ENCODE measurements at regions not wholly inside any gene's neighbourhood (a gene's known extent, or its start where the extent isn't known, plus 50 kb on each side); places are given as distances from the start of the nearest gene placed in this dataset.

DNA sequence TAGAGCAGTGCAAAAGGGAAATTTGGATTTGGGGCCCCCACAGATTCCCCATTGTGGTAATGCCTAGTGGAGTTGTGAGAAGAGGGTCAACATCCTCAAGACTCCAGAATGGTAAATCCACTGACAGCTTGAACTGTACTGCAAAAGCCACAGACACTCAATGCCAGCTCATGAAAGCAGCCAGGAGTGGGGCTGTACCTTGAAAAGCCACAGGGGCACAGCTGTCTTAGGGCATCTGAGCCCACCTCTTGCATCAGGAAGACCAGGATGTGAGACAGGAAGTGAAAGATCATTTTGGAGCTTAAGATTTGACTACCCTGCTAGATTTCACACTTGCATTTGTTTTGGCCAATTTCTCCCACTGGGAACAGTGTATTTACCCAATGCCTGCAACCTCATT is 1548.9 kb upstream of the PCDH20 start:
- DNase-seq = no peak

DNA sequence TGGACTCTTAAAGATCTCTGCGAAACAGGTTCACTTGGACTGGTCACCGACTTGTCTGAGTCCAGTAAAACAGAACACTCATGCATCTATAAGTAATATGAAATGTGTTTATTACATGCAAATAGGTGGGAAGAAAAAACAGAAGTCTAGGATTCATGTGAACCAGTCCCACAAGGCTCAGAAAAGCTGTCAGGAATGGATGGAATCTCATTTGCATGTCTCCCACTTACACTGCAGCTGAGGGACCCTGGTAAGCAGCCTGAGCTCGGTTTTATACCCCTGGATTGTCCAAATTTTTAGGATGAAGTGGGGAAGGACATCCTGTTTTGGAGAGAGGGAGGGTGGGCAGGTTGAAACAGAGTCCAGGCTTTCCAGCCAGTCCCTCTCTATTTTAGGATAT is 1545.1 kb upstream of the PCDH20 start:
- no peak for DNase-seq

DNA sequence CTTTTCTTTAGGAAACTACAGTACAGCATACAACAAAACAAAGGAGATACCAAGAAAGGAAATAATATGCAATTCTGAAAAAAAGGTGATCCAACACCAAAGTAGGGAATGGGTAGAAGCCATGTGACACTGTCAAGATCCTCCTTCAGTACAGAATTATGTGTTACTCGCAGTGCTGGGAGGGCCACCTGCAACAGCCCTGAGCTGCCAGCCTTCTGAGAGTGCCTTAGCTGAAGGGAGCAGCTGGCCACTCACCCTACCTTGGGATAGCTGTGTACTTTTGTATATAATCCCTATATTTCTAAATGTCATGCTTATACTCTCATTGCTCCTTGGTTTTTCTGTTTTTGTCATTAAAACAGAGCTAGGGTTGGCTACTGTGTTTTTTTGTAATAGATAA is 1518.2 kb upstream of the PCDH20 start:
- DNase-seq = no peak

DNA sequence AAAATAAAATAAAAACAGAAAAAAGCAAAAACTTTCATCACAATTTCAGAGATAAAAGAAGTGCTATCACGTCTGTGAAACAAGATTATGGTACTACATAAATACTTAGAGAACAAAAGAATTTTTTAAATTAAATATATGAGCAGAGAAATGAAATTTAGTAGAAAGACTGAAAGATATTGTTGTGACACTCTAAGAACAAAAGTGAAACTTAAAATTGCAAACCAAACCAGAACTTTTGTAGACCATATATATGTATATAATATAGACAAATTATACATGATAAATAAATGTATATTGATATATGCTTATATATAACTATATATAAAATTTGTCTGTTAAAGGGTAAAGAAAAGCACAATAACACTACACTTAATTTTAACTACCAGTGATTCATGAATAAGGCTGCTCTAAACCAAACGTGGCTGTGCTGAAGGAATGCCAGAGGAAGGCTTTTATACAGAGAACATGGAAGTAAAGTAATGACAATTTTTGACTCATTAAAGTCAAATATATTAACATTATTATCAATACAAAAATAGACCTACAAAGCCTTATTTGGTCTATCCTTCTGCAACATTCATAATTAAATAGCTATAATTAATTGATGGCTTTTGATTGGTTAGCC is 1516.7 kb upstream of the PCDH20 start:
- DNase-seq = no peak

DNA sequence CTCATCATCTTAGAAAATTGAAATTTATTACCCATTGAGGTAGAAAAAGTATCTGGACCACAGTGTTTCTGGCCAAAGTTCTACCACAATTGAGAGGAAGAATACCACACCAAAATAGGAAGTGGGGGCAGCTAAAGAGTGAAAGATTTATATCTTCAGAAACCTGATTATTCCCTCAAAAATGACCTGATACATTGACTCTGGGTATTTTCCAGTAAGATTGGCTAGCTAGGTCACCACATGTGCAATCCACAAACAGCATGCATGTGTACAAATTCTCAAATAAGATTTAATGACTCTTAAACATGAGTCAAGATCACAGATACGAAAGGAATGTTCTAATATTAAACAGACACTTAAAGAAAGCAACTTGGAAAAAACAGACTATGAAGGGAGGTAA is 1516.2 kb upstream of the PCDH20 start:
- DNase-seq = no peak

DNA sequence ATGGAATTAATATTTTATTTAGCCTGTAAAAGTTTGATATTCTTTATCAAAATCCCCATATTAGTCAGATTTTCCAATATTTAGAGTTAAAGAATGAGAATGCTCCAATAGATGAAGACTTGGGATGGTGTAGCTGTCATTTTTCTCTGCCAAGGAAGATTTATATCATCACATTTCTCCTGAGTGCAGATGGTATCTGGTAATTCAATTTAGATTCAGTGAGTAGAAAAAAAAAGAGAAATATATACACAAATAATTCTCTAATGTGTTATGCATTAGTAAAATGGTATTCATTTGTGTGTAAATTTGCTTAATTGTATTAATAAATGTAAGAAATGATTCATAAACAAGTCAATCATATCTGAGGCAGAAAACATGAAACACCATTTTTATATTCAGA is 1508.7 kb upstream of the PCDH20 start:
- no peak for DNase-seq

DNA sequence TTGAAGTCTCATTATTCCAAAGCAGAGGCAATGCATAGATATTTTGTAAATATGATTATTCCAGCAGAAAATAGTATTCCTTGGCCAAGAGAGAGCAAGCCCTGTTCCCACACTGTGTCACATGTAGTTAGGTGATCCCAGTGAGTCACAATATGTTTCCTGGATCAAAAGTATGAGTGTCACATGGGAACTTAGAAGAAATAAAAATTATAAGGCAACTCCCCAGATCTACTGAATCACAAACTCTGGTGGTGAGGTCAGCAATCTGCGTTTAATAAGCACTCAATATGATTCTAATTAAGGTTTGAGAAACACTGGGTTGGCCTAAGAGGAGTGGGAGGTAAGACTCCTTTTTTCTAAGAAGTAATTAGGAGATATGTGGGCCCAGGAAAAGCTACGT is 1504.5 kb upstream of the PCDH20 start:
- no peak for DNase-seq

DNA sequence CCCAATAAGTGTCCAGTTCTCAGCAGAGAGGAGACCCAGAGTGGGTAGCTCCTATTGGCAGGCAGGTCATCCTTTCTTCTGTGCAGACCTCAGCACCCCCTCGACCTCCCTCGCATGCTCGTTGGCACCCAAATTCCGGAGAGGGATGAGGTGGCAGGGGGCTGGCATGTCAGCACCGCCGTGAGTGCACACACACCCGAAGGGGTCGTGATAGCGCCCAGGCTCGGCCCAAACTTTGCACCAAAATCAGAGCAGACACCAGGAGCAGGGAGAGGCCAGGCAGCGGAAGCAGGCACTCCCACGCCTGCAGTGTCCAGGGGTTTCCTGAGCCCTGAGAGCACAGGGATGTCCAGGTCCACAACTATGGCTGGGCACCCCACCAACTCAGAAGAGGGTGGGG is 1503.8 kb upstream of the PCDH20 start:
- DNase-seq = no peak

DNA sequence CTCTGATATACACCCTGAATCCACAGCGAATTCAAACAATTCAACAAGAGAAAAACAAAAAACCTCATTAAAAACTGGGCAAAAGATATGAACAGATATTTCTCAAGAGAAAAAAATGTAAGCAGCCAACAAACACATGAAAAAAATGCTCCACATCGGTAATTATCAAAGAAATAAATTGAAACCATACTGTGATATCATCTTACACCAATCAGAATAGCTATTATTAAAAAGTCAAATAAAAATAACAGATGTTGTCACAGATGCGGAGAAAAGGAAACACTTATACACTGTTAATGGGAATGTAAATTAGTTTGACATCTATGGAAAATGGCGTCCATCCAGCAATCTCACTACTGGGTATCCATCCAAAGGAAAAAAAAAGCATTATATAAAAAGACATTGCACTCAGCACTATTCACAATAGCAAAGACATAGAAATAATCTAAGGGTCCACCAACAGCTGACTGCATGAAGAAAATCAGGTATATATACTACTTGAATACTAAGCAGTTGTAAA is 1495.0 kb upstream of the PCDH20 start:
- no peak for DNase-seq

DNA sequence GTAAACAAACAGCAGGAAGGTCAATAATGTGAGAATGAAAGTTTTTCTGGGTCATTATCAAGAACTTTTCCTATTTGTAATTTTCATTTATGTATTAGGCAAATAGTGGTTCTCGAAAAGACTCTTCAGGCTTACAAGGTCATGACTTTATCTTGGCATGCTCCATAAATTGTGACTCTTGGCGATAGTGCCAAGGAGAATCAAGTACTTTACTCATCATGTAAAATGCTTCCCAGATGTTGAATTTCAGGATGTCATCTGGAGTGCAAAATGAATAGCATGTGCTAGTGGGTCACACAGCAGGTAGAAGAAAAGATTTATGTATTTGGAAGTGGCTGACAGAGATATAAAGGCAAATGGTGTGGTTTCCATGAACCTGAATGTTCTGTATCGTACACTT is 1492.7 kb upstream of the PCDH20 start:
- DNase-seq = no peak

DNA sequence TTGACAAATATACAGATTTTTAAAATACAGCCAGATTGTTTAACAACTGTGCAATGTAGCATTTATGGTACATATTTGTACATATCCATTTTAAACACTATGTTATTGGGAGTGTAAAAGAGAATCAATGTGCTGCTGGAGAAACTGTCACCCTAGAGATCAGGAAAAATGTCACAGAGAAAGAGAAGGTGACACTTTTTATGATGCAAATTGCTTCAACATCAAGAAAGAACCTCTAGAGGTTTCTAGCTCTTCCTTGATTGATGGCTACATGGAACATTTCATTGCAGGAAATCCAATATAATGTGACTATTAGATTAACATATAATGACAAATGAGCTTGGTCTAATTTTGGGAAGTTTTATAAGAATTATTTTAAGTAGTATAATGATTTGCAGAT is 1491.2 kb upstream of the PCDH20 start:
- DNase-seq = no peak

DNA sequence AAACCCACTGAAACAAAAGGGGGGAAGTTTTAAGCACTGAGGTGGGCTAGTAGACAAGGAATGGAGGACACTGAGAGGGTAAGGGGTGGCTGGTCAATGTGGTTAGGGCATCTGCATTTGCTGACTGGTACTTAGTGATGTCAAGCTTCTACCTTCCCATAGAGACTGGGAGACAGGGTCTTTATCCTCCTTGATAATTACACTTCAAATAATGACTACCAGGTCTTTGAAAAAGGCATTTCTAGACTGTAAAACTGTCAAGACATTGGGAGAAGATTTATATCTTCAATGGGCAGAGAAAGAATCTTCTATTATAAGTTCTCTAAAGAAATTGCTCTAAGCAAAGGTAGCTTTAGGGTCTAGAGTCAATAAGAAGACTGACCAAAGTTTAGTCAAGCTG is 1490.8 kb upstream of the PCDH20 start:
- DNase-seq = no peak

DNA sequence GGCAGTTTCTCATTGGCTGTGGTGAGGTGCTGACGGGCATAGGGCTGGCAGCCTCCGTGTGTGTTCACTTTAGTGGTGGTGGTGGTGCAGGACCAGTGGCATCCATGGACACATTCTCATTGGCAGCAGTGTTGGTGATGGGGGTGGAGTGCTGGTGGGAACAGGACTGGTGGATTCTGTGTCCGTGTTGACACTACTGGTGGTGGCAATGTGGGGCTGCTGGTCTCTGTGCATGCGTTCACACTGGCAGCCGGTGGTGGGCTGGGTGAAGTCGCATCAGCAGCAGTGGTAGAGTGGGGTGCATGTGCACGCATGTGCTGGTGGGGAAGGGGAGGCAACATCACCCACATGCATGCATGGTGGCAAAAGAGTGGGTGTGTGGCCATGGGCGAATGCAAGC is 1471.4 kb upstream of the PCDH20 start:
- DNase-seq = no peak

DNA sequence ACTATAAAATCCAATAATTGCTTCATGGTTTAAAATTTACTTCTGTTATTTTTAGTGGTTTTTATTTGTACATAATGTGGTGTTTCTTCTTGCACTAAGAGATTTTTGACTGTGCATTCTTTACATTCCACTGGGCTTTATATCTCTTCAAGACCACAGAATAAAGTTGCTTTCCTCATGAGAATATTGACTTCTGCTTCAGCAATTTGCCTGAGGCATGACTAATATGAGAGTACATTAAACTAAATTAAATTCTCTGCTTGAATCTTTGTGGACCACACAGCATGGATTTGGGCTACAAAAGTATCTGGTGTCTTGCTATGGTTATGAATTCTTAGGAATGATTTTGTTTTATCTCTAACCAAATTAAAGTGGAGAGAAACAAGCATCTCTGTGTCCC is 1463.4 kb upstream of the PCDH20 start:
- no peak for DNase-seq

DNA sequence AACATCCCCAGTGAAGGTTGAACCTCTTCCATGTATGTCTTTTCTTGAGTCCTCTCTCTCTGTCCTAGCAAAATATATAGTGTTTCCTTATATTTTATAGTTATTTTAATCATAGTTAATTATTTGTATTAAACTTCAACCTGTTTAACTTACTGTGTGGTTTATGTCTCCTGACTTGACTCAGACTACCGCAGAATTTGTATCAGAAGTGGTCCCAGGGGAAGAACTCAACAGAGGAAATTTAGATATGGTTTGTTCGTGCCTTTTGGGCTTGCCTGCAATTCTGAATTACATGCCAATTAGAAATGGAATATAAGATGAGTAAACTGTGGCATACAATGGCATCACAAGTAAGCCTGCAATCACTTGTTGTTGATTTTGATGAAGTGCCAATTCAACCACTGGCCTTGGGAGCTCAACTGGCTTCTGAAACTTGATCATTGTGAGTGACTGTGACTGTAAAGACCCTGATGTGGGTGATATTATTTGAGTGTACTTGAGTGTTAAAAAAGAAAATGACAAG is 1459.5 kb upstream of the PCDH20 start:
- no peak for DNase-seq

DNA sequence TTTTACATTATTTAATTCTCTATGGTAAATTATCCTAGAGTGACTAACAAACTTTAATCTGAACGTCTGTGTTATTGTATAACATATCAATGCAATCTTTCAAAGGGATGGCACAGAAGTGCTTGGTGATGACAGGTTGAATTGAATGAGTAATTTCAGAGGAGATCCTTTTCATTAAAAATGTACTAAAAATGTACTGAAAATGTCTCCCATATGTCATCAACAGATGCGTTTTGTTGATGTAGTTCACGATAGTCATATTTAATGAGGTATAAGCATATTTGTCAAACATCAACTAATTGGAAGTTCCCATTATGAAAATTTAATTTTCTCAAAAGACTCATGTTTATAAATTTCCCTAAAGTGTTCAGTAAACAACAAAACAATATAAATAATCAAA is 1434.7 kb upstream of the PCDH20 start:
- no peak for DNase-seq

DNA sequence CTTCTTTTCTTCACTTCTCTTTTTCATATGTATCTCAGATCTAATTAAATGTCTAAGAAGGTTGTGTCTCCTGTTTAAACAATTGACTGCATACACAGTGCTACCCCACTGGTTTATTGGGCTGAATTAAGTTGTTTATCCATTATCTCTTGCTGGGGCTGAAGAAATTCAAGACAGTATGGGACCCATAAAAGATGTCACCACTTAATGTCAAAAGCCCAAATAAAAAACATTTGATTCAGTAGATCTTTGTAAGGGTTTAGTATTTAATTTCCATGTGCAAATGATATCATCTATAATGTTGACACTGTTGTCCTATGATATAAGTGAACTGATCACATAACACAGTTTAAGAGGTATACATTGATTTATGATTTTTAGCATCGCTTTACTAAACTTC is 1431.9 kb upstream of the PCDH20 start:
- DNase-seq = no peak

DNA sequence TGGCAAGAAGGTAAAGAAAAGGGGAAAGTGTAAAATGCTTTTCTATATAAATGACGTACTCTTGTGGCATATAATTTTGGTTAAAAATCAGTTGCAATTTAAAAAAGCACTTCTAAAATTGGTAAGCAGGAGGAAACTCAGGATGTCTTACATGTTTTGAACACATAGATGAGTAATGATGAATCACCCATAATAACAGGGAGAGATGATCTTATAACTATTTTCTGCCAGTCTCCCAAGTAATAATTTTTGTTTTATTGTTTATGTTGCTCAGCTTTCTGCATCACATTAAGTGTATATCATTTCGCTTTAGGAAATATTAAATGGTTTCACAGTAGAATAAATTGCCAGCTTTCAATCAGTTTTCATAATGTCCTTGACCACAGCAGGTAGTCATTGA is 1430.7 kb upstream of the PCDH20 start:
- no peak for DNase-seq

DNA sequence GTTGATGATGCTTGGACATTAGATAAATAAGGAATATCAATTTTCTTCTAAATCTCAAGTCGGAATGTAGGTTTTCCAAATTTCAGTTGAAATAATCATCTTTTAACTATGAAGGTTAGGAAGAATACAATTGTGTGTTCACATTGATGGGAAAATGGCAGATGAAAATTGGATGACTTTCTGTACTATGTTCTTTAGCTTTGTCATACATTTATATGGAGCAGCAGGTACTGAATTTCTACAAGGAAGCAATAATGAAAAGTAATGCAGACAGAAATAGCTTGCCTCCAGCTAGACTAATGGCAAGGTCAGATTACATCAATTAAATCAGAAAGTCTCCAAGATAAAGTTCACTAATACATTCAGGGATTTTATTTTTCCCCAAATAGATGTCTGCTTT is 1423.7 kb upstream of the PCDH20 start:
- no peak for DNase-seq

DNA sequence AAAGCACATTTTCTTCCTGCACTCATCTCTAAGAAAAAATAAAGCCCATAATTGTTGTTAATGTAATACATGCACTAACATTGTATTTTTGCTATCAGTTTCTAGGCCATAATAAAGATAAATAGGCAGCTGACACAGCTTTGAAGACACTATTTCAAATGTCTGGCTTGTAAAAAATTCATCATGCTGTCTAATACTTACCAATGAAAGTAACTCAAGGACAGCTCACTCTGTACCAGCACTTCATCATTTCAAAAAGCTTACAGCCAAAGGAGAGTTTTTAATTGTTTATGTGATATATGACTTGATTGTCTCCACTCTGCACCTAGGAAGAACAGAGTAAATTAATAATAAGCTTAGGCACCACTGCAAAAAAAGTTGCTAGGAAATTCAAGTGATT is 1423.3 kb upstream of the PCDH20 start:
- no peak for DNase-seq

DNA sequence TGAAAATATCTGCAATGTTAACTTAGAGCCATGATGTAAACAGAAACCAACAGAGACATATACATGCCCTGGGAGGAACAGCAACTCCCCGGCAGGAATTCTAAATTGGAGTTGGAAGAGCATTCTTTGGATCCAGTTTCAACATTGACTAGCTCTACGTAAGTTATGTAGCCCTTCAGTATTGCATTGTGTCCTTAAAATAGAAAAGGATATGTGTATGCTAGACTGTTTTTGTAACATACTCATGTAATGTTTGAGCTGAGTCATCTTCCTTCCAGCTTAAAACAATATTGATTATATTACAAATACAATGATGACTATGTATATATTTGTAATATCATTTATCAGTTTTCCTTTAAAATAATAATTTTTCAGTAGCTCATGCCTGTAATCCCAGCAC is 1422.2 kb upstream of the PCDH20 start:
- DNase-seq = no peak

DNA sequence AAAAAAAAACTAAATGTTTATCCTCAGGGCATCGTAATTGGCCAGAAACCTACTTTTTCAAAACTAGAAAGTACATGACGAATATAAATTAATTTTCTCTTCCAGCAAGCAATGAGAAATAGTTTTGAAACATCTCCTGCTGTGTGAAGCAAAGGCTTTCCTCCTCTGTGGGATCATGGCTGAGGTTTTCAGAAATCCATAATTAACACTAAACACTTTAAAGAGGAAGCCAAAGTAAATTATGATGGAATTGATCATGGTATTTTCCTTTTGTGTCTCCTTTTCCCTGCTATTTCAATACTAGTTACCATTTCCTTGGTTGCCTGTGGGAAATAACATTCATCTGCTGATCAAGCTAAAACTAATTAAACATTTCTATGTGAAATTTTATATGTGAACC is 1413.8 kb upstream of the PCDH20 start:
- DNase-seq = no peak

DNA sequence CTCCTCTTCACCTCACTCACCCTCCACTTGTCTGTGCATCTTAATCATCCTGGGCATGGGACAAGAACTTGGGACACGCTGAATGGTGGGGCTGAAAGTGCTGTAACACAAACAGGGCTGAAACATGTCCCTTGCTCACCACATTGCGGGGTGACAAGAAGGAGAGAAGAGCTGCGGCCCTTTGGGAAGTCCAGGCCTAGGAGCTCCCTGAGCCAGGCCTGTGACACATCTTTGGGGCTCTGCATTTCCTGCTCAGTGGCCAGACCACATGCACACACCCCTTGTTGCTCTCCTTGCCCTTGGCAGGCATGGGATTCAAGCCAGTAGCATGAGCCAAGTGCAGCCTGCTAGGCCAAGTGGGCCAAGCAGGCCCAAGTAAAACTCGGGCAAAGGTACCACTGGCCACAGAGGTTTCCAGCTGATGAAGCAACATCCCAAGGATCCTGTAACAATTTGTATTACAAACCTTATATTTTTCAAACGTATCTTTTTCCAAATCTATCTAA is 1384.3 kb upstream of the PCDH20 start:
- DNase-seq = no peak

DNA sequence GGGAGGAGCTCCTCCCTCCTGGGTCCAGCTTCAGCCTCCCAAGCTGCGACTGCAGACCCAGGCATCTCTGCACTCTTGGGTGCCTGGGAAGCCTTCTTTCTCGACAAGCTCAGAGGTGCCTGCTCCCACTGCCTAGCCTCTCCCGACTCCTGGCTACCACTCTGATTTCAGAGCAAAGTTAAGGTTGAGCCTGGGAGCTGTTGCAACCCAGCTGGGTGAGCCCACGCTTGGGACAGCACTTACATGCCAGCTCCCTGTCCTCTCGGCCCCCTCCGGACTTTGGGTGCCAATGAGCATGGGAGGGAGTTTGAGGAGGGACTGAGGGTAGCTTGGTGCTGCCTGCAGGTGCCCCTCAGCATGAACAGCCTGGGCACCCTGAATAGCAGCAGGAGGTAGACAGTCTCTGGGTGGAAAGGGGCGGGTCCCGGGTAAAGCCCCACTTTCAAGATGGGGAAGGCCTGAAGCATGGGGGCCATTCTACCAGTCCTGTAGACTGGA is 1383.4 kb upstream of the PCDH20 start:
- no peak for DNase-seq

DNA sequence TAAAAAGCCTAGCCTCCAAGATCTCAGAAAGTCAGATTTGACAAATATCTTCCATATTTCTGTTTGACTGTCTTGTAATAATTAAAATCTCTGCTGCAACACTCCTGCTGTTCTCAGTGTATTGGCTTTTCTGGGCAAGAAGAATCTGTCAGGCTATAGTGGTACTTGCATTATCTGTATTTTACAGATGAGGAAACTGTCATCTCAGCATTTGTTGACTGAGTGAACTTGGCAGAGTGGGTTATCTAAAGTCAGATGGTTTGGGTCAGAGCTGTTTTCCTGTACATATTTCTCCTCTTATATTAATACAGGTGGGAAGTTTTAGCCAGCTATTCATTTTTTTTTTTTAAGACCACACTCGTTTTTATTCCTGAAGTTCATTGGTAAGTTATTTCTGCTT is 1378.2 kb upstream of the PCDH20 start:
- DNase-seq = no peak
